Ureter (tissue), 1 donor: ENCODE measurements at regions not wholly inside any gene's neighbourhood (a gene's known extent, or its start where the extent isn't known, plus 50 kb on each side); places are given as distances from the start of the nearest gene placed in this dataset.

ENCODE experiments used
- DNase-seq: peaks from one replicate; pipeline ENCODE4 v3.0.0-alpha.2; 2020; ENCODE audit warnings: low spot score
- donor health status: DM: yes; HTN: yes; CAD: no.

DNA sequence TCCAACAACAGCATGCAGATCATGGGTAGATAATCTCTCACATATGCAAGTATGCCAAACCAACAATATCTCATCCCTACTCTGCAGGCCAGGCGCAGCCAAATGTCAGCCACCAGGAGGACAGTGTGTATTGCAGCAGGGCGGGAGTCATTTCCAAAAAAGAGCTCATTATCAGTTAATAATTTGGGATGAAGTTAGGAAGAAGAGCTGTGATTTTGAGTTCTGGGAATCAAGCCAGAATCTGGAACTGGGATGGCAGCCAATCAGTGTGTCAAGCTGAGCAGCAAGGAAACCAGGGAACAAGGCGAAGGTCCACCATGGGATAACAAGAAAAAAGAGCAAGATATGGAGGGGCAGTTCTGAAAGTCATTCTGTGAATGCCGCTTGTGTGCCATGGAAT, 88.2 kb upstream of the CAMK2D start:
- peak; percentile 60 for DNase-seq

DNA sequence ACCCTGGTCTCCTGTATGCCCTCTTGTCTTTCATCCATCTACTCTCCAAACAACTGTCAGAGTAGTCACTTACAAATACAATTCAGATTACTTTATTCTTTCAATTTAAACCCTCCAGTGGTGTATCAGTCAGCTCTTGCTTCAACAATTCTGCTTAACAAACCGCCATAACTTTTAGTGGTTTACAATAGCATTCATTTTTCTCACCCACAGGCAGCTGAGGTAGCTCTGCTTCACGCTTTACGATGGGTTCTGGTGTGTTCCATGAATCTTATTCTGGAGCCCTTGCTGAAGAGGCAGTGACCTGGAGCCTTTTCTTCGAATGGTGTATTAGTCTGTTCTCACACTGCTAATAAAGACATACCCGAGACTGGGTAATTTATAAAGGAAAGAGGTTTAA, 86.2 kb upstream of the CAMK2D start:
- no peak for DNase-seq

DNA sequence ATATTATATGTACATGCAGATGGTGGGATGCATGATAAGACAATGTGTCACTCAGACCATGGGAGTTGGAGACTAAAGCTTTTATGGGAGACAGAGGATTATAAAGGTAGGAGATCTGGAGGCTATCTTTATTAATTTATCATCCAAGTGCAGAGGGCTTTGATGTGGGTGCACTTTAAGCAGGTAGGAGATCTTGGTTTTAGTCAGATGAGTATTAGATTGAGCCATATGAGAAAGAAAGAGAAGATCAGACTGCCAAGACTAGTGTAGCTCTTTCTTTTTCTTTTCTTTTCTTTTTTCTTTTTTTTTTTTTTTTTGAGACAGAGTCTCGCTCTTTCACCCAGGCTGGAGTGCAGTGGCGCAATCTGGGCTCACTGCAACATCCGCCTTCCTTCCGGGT, 84.9 kb upstream of the CAMK2D start:
- DNase-seq = no peak

DNA sequence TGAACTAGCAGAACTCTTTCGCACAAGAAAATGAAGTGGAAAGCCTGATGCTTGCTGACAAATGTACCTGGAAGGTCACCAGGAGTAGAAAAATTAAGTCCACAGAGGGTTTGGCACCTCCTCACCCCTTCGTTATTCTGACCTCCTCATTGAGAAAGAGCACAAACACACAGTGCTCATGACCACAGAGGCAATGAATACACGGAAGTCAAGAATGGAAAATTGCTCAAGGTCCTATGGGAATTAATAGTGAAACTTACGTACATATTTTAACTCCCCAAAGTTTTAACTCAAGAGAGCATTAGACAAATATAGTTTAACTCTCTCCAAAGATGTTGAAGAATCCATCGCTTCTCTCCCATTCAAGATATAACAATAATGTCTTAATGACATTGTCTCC, 83.6 kb upstream of the CAMK2D start:
- DNase-seq = no peak

DNA sequence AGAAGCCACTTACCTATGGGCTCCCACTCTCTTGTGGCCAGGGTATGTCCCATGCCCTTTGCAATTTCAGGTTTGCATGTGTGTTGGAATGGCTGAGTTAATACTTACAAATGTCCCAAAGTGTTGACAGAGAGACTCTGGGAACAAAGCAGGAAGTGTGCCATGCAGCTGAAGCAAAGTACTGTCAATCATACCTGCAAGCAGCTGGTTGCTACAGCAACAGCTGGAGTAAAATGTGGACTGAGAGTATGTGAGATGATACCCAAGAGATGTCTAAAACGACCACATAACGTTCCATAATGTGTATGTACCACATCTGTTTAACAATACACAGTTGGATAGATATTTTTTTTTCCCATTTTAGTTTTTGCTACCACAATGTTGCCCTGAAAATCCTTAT, 82.8 kb upstream of the CAMK2D start:
- no peak for DNase-seq

DNA sequence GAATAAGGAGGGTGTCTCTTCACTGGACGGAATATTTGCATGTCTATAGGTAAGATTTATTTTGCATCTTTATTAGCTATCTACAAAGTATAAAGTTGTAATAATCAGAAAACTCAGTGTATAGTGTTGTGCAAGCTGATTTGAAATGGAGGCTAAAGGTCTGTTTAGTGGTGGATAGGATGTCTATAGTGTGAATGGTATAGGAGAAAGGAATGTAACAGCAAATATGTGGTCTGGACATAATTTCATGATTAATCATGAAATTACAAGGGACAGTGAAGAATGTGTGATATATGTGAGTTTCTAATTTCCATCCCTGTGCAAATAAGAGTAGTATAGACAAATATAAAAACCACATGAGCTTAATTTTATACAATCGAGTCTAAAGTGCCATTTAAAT, 79.3 kb upstream of the CAMK2D start:
- no peak for DNase-seq

DNA sequence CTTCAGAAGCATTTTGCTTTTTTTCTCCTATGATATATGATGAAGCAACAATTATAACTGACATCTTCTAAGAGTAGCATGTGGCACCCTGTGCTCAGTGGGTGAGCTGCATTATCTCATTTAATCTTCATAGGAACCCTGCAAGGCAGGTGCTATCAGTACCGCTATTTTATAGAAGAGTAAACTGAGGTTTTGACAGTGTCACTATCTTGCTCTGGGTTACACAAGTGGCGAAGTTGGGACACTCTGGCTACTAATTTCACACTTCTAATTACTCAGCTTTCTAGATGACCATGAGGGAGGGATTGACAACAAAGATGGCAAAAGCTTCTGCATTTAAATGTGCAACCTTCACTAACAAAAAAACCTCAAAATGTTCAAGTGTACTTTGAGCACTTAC, 76.9 kb upstream of the CAMK2D start:
- no peak for DNase-seq

DNA sequence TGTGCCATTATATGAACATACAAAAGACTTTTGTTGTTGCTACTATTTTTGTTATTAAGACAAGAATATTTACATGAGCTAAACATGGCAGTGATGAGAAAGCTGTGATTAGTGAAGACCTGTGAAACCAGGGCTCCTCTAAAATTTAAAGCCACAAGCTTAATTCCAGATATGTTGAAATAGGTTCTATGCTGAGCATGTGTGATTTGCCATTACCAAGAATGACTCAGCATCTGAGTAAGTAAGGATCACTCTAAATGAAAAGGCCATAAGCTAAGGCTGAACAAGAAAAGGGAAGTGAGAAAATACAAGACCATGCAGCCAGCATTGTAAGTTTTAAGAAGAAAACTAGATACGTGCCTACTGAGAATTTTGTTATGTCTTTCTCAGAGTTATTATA, 75.9 kb upstream of the CAMK2D start:
- DNase-seq = no peak

DNA sequence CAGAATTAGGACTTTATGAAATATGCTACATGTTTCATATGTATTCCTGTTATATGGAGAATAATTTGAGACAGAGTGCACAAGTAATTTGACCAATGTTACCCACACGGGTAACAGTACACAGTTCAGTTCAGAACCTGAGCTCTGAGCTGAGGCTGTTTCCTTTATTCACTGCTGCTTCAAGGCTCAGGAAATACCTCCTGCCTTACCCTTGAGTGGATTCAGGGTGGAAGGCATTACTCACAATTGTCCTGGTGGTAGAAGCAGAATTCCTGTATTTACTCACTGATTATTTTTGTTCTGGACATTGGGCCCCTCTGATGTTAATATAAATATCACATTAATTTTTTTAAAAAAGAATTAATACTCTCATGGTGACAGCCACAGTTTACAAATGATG, 73.5 kb upstream of the CAMK2D start:
- no peak for DNase-seq

DNA sequence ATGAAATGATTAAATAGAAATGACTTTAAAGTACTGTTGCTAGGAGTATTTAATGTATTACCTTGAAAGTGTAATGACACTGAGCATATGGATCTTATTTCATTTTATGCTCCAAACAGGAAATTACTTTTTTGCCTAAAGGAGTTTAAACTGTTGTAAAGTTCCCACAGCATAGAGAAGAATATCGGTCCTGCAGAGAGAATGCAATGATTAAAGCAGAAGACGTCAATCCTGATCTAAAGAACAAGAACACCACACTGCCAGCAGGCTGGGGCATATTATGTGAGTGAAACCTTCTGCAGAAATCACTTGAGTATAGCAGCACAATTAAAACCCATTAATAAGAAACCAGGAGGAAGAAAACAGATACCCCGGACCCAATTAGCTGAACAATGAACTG, 72.8 kb upstream of the CAMK2D start:
- DNase-seq = no peak

DNA sequence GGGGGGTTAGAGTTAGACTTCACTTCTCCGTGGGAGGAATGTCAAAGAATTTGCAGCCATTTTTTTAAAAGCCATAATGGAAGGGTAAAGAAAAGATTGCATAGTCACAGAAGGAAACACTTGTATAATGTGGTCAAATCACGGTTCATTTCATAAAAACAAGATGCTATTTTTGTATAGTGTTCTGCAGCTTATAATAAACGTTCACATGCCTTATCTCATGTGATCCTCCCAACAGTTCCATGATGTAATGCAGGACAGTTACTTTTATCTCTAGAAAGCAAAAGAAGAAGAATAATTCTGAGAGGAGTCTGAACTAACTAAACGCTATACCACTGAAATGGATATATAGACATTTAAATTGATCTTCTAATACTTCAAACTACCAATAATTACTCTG, 71.3 kb upstream of the CAMK2D start:
- no peak for DNase-seq

DNA sequence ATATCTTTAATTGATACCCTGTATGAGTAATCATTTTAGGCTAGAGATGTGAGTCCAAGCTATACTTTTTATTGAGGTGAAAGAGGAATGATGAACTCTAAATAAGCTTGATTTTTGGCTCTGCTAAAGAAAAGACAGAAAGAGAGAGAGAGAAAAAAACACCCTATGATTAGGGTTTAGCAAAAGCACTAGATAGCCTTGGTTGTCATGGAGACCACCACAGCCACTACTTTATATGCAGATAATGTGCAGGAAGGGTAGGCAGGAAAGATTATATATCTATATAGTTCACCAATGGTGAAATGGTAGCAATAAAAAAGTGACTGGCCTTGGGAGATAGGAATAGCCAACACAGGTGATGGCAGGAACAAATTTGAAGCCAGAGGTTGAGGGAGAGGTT, 69.9 kb upstream of the CAMK2D start:
- DNase-seq = no peak

DNA sequence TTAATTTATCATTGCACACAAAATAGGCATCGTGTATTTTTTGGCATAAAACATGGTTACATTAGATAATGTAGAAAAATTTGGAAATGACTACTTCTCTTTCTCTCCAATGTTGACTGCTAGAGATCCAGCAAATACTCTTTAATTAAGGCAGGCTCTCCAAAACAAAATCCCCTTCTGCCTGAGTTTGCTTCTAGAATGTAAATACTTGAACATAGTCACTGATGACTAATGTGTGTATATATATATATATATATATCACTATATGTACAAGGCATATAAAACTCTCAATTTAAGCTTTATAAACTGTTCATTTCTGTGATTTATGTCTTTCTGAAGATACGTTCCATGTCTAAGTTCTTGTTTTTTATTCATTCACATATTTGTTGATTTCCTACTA, 67.2 kb upstream of the CAMK2D start:
- no peak for DNase-seq

DNA sequence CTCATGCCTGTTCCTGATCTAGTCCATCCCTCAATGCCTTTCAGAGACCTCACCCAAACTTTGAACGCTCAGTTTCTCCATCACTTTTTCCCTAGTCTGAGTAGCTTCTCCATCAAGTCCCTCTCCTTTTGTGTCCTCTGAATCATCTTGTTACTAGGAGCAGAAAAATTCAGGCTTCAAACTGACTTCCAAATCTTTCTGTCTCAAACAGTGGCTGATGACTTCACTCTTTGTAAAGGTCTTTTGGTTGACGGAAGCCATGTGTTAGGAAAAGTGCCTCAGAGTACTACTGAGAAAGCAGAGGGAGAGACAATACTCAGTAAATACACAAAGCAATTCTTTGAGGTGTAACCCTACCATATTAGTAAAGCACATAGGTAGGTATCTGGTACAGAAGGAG, 65.7 kb upstream of the CAMK2D start:
- DNase-seq = no peak

DNA sequence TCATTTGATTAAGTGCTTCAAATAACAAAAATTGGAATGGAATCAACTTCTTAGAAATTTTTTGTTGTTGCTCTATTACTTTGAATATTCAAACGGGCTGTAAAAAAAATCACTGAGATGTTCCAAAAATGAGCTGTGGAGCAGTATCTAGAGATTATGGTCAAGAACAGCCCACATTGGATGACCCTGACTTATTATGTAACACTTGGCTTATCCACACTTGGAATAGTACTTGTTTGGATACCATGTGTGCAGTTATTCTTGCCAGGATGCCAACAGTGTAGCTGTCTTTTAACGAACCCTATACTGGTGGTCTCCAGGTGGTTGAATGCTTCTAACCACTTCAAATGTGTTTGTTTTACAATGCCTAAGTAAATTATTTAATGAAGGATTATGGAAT, 64.9 kb upstream of the CAMK2D start:
- no peak for DNase-seq

DNA sequence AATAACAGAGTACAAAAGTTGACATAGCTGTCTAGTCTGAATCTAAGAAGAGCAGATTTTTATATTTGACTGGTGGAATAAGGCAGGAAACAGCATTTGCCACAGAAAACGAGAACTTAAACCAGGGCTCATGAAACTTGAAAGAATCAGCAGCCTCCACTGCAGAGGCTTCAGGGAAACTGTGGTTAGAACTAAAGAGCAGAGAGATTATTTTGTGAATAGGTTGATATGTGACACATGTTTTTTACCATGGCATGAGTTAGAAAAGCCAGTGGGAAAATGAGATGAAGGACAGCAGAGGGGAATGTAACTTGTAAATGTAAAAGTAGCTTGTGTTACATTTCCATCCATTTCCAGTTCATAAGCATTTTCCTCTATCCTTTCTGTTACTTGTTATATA, 63.7 kb upstream of the CAMK2D start:
- no peak for DNase-seq

DNA sequence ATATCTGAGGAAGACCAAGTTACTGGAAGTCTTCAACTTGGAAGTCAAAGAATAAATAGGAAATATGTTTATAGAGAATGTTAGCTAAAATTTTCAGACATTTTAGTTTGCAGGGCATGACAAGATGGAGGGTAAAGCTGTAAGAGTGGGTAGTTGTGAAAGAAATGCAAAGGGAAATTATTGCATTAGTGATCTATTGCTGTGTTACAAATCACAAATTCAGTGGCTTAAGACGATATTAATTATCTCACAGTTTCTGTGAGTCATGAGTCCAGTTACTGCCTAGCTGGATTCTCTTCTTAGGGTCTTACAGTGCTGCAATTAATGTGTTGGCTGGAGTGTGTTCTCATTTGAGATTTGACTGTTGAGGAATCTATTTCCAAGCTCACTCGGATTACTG, 62.9 kb upstream of the CAMK2D start:
- no peak for DNase-seq

DNA sequence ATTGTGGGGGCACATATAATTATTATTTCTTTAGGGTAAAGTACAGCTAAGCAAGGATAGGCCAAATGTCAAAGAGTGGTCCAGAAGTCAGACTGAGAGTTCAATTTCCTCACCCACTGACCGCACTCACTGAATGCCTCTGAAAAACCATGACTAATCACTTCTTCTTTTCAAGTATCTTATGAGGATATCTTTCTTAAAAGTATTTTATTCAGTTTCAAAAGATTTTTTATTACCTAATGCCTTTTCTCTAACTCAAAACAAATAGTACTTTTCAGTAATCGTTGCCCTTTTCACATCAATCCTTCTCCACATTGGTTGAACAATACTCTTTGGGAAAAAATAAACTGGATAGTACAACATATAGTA, 61.7 kb upstream of the CAMK2D start:
- DNase-seq = no peak

DNA sequence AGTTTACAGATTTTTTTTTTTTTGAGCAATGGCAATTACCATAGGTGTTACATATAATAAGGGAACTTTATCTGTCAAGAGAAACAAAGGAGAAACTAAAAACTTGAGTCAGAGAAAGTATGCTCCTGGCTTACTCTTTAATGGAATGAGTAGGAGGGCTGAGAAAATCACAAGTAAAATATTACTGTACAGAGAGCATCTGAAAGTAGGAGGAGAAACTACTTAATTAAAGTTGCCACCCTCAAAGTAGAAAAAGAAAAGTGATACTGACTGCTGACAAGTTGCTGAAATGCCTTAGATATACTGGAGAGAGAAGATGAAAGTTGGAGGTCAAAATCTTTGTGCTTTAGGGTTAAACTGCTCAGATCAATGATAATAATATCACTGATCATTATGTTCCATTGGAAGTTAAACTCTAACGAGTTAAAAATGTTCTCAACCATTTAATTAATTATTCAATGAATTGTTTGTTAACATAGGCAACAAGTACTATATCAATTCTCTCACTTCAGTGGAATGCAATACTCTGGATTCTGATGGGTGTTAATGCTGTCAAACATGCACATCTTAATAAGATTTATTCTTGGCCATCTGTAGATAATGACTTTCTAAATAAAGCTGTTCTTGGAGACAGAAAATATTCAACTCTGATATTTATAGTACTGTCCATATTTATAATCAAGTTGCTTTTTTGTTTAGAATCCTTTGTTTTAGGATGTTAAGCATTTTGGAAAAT, 61.2 kb upstream of the CAMK2D start:
- DNase-seq = no peak

DNA sequence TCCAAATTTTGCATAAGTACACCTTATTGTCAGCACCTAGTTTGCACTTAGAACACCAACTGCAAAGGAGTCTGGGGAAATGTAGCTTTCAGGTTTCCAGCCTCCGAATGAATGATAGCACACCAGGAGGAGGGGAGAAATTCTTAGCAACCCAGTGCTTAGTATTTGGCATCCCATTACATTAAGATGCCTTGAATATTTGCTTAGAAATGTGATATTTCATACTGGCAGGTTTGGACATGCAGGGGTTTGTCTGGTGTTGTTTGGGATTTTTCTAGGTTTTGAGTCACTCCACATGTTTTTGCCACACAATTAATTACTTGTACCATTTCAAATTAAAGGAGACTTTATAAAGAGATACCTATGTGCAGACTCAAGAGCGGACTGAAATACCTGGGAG, 60.3 kb upstream of the CAMK2D start:
- no peak for DNase-seq

DNA sequence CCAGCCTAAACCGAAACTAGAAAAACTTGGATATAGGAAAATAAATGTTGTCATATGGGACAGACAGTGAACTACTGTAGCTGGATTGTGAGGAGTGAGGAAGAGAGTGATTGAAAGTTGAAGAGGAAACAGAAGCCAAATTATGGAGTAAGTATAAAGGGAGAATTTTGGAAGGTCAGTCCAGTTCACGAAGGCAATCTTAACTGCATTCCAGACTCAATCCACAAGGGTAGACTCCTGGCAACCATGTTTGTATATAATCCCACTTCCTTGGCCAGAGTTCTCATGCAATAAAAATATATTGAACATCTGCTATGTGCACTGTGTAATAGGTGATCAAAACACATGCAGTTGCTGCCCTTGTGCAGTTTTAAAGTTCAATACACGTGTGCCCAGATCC, 58.6 kb upstream of the CAMK2D start:
- no peak for DNase-seq

DNA sequence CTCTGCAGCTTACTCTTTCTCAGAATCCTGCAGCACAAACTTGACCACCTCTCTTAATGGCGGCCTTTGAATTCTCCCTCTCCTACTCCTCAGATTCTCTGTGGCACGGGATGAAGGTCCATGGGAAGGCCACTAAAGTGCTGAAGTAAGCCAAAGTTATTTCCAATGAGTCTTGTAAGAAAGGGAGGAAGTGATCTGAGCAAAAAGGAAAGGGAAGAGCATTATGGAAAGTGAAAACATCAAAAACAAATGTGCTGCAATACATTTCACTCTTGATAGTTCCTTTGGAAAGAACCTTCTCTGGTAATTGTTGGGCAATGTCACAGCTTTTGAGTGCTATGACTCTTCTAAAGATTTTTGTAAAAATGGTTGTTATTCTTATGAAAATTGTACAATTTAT, 54.3 kb upstream of the CAMK2D start:
- DNase-seq = no peak

DNA sequence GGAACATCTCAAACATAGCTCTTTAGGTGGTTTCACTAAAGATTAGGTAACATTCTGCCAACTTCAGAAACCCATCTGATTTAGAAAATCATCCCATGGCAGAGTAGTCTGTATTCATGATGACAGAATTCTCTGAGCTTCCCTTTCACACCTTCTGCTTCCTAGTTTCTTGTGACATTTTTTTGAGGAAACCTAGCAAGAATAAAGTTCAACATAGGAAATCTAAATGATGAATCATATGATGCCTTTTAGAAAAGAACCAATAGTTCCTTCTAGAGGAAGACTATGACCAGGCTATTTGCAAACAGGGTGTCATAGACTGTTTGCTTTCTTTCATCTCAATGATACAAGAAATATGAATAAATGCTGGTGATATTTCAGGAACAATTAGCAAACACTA, 49.8 kb upstream of the CAMK2D start:
- no peak for DNase-seq
